Astrocyte (in vitro differentiated cells and primary cell): ENCODE measurements at regions not wholly inside any gene's neighbourhood (a gene's known extent, or its start where the extent isn't known, plus 50 kb on each side); places are given as distances from the start of the nearest gene placed in this dataset.

ENCODE experiments used
- DNase-seq: peaks from one replicate; pipeline ENCODE4 v3.0.0-alpha.2; 2010; ENCODE audit warnings: low read depth
- FAIRE-seq: peaks from 2 replicates; lab custom pipeline; 2011; peaks lifted over from hg19 to GRCh38; lab: Jason Lieb, UNC
- H2AFZ ChIP-seq: 2 replicates; pipeline ENCODE4 v1.6.0; 2012; ENCODE audit warnings: low read depth, low read length, inconsistent platforms
- H3K27ac ChIP-seq: 2 replicates; pipeline ENCODE4 v1.5.1; 2011; ENCODE audit warnings: low read depth, low read length, inconsistent platforms
- H3K27me3 ChIP-seq: 2 replicates; pipeline ENCODE4 v1.6.0; 2011; ENCODE audit warnings: low read length, inconsistent platforms; ENCODE audit not compliant: insufficient read depth
- H3K36me3 ChIP-seq: 2 replicates; pipeline ENCODE4 v1.5.1; 2011; ENCODE audit warnings: low read length, inconsistent platforms; ENCODE audit not compliant: insufficient read depth
- H3K4me1 ChIP-seq: 2 replicates; pipeline ENCODE4 v1.5.1; 2011; ENCODE audit warnings: low read length, inconsistent platforms; ENCODE audit not compliant: insufficient read depth
- H3K4me2 ChIP-seq: 2 replicates; pipeline ENCODE4 v1.6.0; 2012; ENCODE audit warnings: low read length, inconsistent platforms
- H3K4me3 ChIP-seq: 2 replicates; pipeline ENCODE4 v1.5.1; 2011; ENCODE audit warnings: low read depth, mild to moderate bottlenecking, low read length, inconsistent platforms; ENCODE audit not compliant: insufficient read depth
- H3K79me2 ChIP-seq: 2 replicates; pipeline ENCODE4 v1.6.0; 2012; ENCODE audit warnings: mild to moderate bottlenecking, low read length, inconsistent platforms; ENCODE audit not compliant: insufficient read depth
- H3K9ac ChIP-seq: 2 replicates; pipeline ENCODE4 v1.6.0; 2012; ENCODE audit warnings: mild to moderate bottlenecking, low read length, inconsistent platforms
- H3K9me3 ChIP-seq: 2 replicates; pipeline ENCODE4 v1.5.1; 2012; ENCODE audit warnings: low read depth, mild to moderate bottlenecking, low read length, inconsistent platforms; ENCODE audit not compliant: insufficient read depth
- H4K20me1 ChIP-seq: 2 replicates; pipeline ENCODE4 v1.6.0; 2012; ENCODE audit warnings: low read length, inconsistent platforms; ENCODE audit not compliant: insufficient read depth
- H3K27ac Mint-ChIP-seq: one replicate; pipeline ENCODE4 v1.8.0; 2021; ENCODE audit warnings: mild to moderate bottlenecking, mixed read lengths; ENCODE audit not compliant: unreplicated experiment
- H3K27me3 Mint-ChIP-seq: one replicate; pipeline ENCODE4 v1.8.0; 2021; ENCODE audit warnings: low read depth, mixed read lengths; ENCODE audit not compliant: unreplicated experiment
- H3K36me3 Mint-ChIP-seq: one replicate; pipeline ENCODE4 v1.8.0; 2021; ENCODE audit warnings: low read depth, mixed read lengths; ENCODE audit not compliant: unreplicated experiment
- H3K4me1 Mint-ChIP-seq: one replicate; pipeline ENCODE4 v1.8.0; 2021; ENCODE audit warnings: low read depth, mixed read lengths; ENCODE audit not compliant: unreplicated experiment
- H3K4me3 Mint-ChIP-seq: one replicate; pipeline ENCODE4 v1.8.0; 2021; ENCODE audit warnings: mild to moderate bottlenecking, moderate library complexity, mixed read lengths; ENCODE audit not compliant: unreplicated experiment
- H3K9me3 Mint-ChIP-seq: one replicate; pipeline ENCODE4 v1.8.0; 2021; ENCODE audit warnings: mild to moderate bottlenecking, mixed read lengths; ENCODE audit not compliant: unreplicated experiment
- EZH2 ChIP-seq: IDR thresholded peaks from 2 replicates; pipeline ENCODE4 v1.6.1; 2012; ENCODE audit warnings: mild to moderate bottlenecking, low read length, inconsistent platforms; ENCODE audit not compliant: insufficient read depth
- TF ChIP-seq, protein P1 (sequence below): IDR thresholded peaks from 2 replicates; pipeline ENCODE4 v1.5.1; 2011; ENCODE audit warnings: low read depth, mild to moderate bottlenecking, inconsistent platforms, low read length, moderate library complexity; ENCODE audit not compliant: insufficient read depth

GRCh38 chr5:92003806-92004205 lies 620.7 kb upstream of the ARRDC3 start:
- Mint-ChIP-seq H3K36me3 (no peaks in the 10 kb centered on the region), H3K4me1 (no peaks in the 10 kb centered on the region), H3K9me3 (no peaks in the 10 kb centered on the region), H3K27ac (no peak overlapping the region), H3K27me3 (no peaks in the 10 kb centered on the region), H3K4me3 (no peak overlapping the region)
- Histone ChIP-seq H4K20me1 (no peaks in the 10 kb centered on the region), H3K4me2 (no peak overlapping the region), H3K9me3 (no peaks in the 10 kb centered on the region), H3K4me3 (no peak overlapping the region), H2AFZ (no peak overlapping the region), H3K36me3 (no peaks in the 10 kb centered on the region), H3K27ac (no peak overlapping the region), H3K79me2 (no peaks in the 10 kb centered on the region), H3K4me1 (no peaks in the 10 kb centered on the region), H3K9ac (no peak overlapping the region), H3K27me3 (no peaks in the 10 kb centered on the region)
- DNase-seq, result no peak
- FAIRE-seq, result no peak
- TF ChIP-seq, protein P1, sequence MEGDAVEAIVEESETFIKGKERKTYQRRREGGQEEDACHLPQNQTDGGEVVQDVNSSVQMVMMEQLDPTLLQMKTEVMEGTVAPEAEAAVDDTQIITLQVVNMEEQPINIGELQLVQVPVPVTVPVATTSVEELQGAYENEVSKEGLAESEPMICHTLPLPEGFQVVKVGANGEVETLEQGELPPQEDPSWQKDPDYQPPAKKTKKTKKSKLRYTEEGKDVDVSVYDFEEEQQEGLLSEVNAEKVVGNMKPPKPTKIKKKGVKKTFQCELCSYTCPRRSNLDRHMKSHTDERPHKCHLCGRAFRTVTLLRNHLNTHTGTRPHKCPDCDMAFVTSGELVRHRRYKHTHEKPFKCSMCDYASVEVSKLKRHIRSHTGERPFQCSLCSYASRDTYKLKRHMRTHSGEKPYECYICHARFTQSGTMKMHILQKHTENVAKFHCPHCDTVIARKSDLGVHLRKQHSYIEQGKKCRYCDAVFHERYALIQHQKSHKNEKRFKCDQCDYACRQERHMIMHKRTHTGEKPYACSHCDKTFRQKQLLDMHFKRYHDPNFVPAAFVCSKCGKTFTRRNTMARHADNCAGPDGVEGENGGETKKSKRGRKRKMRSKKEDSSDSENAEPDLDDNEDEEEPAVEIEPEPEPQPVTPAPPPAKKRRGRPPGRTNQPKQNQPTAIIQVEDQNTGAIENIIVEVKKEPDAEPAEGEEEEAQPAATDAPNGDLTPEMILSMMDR, result no peak
- no peak for TF ChIP-seq EZH2

DNA sequence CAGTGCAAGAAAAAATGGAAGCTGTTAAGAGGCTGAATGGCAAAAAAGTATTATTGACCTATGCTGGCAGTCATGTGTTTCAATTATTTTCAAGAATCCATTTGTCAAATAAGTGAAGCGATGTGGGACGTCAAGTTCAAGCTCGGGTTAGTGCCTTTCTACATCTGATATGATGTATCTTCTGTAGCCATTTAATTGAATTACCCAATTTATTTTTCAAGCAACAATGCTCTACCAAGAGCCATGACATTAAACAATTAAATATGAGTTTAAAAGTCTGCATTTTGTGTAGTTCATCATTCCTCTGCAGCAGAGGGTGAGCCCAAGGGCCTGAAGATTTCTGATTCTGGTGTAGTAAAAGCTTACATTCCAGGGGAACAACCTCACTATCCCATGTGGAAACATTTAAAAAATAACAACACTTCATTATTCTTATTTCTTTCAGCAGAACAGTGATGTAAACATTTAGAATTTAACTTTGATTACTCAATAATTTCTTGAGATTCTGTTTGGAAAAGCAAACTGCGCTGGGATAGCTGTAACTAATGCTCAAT lies 619.7 kb upstream of the ARRDC3 start:
- Histone ChIP-seq H3K4me3 (no peak overlapping the region), H3K4me2 (no peak overlapping the region), H3K27me3 (no peaks in the 10 kb centered on the region), H3K27ac (no peak overlapping the region), H3K9me3 (no peaks in the 10 kb centered on the region), H3K79me2 (no peaks in the 10 kb centered on the region), H3K36me3 (no peaks in the 10 kb centered on the region), H2AFZ (no peak overlapping the region), H4K20me1 (no peaks in the 10 kb centered on the region), H3K4me1 (no peaks in the 10 kb centered on the region), H3K9ac (no peak overlapping the region)
- H3K4me1 Mint-ChIP-seq, result no peaks in the 10 kb centered on the region
- no peaks in the 10 kb centered on the region for H3K27me3 Mint-ChIP-seq
- H3K9me3 Mint-ChIP-seq, result no peaks in the 10 kb centered on the region
- no peaks in the 10 kb centered on the region for H3K36me3 Mint-ChIP-seq
- FAIRE-seq (no peak), DNase-seq (no peak)
- no peak overlapping the region for H3K4me3 Mint-ChIP-seq
- no peak overlapping the region for H3K27ac Mint-ChIP-seq
- no peak for TF ChIP-seq EZH2
- TF ChIP-seq, protein P1, result no peak

GRCh38 chr5:91998774-91999173 lies 615.7 kb upstream of the ARRDC3 start:
- Histone ChIP-seq H3K4me1 (no peaks in the 10 kb centered on the region), H3K9me3 (no peaks in the 10 kb centered on the region), H3K9ac (no peak overlapping the region), H3K27ac (no peak overlapping the region), H3K4me2 (no peak overlapping the region), H3K36me3 (no peaks in the 10 kb centered on the region), H3K79me2 (no peaks in the 10 kb centered on the region), H3K4me3 (no peak overlapping the region), H2AFZ (no peak overlapping the region), H3K27me3 (no peaks in the 10 kb centered on the region), H4K20me1 (no peaks in the 10 kb centered on the region)
- H3K4me1 Mint-ChIP-seq, result no peaks in the 10 kb centered on the region
- no peak overlapping the region for H3K27ac Mint-ChIP-seq
- H3K4me3 Mint-ChIP-seq, result no peak overlapping the region
- H3K9me3 Mint-ChIP-seq, result no peaks in the 10 kb centered on the region
- no peaks in the 10 kb centered on the region for H3K36me3 Mint-ChIP-seq
- DNase-seq, result no peak
- no peak for FAIRE-seq
- no peaks in the 10 kb centered on the region for H3K27me3 Mint-ChIP-seq
- TF ChIP-seq, protein P1, result no peak
- TF ChIP-seq EZH2, result no peak
